Effector memory CD4-positive, alpha-beta T cell (primary cell): ENCODE measurements at regions not wholly inside any gene's neighbourhood (a gene's known extent, or its start where the extent isn't known, plus 50 kb on each side); places are given as distances from the start of the nearest gene placed in this dataset.

Experiments
- DNase-seq, 3 donors: peaks; one replicate each; pipeline ENCODE4 v3.0.0-alpha.2; 2020
- H3K27ac ChIP-seq: 2 replicates; pipeline ENCODE4 v1.7.0; 2013; ENCODE audit warnings: mild to moderate bottlenecking, low read length, moderate library complexity; ENCODE audit not compliant: insufficient read depth, poor library complexity, severe bottlenecking
- H3K27me3 ChIP-seq: replicated peaks from 2 replicates; pipeline ENCODE4 v1.7.0; 2013; ENCODE audit warnings: mild to moderate bottlenecking, low read length; ENCODE audit not compliant: insufficient read depth, control insufficient read depth, poor library complexity, severe bottlenecking
- H3K36me3 ChIP-seq: 2 replicates; pipeline ENCODE4 v1.7.0; 2013; ENCODE audit warnings: mild to moderate bottlenecking, low read length, moderate library complexity; ENCODE audit not compliant: control insufficient read depth, insufficient read depth
- H3K4me1 ChIP-seq: 2 replicates; pipeline ENCODE4 v1.7.0; 2013; ENCODE audit warnings: low read length, mild to moderate bottlenecking; ENCODE audit not compliant: control insufficient read depth, insufficient read depth, poor library complexity, severe bottlenecking
- H3K4me3 ChIP-seq: 2 replicates; pipeline ENCODE4 v1.7.0; 2013; ENCODE audit warnings: low read length, low read depth, mild to moderate bottlenecking; ENCODE audit not compliant: insufficient read depth, poor library complexity, severe bottlenecking
- H3K9me3 ChIP-seq: 2 replicates; pipeline ENCODE4 v1.7.0; 2013; ENCODE audit warnings: mild to moderate bottlenecking, low read length, moderate library complexity; ENCODE audit not compliant: control insufficient read depth

DNA sequence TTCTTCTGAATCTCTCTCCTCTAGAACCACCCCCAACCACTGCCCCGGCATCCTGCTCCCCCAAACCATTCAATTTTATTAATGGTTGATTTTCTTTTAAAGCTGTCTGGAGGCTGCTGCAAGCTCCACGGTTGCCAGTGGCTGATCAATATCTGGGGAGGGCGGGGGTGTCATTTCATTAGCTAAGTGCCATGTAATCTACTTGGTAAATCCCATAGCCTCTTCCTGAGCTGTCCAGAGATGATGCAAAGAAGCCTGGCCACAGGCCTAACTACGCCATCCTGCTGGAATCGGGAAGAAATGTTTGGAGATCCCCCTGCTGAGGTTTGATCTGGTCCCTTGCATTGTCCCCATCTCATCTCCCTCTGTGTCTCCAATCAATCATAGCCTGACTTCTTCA is 440.1 kb downstream of the MIAT start:
- Histone ChIP-seq H3K4me3 (no peak overlapping the region), H3K27me3 (peaks cover 5% of the 10 kb centered on the region), H3K4me1 (no peaks in the 10 kb centered on the region), H3K27ac (no peak overlapping the region), H3K9me3 (no peaks in the 10 kb centered on the region), H3K36me3 (no peaks in the 10 kb centered on the region)
- DNase-seq, result no peak

DNA sequence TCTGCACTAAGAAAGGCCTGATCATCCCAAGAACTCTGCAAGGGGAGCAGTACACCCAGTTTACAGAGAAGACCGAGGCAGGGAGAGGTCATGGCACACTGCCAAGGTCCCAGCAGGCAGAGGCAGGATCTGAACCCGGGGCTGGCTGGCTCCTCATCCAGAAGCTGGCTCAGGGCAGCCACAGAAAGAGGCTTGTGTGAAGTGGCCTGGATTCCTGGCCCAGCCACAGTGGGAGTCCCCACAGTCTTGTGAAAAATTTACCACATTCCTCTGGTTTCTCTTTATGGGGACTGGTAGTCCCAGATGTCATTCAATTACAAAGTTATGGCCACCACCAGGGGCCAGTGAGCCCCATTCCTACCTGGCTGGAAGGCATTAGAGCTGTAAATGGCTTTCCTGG is 440.5 kb downstream of the MIAT start:
- no peaks in the 10 kb centered on the region for H3K9me3 ChIP-seq
- no peaks in the 10 kb centered on the region for H3K4me1 ChIP-seq
- DNase-seq, result no peak
- H3K27ac ChIP-seq, result no peak overlapping the region
- H3K4me3 ChIP-seq, result no peak overlapping the region
- H3K36me3 ChIP-seq, result no peaks in the 10 kb centered on the region
- H3K27me3 ChIP-seq, result peaks cover 5% of the 10 kb centered on the region

DNA sequence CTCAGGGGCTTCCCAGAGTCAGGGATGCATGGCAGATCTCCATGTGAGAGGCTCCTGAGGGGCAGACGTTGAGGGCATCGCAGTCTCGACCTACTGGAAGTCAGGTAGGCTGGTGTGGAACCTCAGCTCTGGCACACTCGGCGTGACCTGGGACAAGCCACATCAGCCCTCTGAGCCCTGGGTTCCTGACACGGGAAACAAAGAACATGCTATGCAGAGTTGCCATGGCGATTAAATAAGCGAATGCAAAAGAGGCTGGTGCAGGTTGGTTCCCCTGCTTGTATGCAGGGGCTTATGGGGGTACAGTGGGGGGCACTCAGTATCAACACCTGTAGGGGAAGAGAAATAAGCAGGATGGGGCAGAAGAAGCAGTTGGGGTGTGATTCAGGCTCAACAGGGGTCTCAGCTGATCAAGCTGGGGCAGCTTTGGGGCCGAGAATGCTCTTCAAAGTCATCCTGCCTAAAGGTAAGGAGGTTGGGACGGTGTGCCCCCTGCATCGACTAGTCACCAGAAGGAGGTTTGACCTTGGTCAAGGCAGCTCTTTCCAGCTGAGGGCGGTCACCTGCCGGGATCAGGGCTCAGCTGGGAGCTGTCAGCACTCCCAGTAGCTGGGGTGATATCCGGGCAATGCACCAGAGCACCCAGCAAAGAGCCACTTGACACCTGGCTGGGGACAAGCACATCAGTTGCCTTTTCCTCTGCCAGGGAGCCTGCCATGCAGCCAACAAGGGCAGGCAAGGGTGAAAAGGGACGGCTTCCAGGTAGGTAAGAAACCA is 442.7 kb downstream of the MIAT start:
- Histone ChIP-seq H3K27me3 (peaks cover 5% of the 10 kb centered on the region), H3K36me3 (no peaks in the 10 kb centered on the region), H3K4me1 (no peaks in the 10 kb centered on the region), H3K4me3 (no peak overlapping the region), H3K27ac (no peak overlapping the region), H3K9me3 (no peaks in the 10 kb centered on the region)
- no peak for DNase-seq

DNA sequence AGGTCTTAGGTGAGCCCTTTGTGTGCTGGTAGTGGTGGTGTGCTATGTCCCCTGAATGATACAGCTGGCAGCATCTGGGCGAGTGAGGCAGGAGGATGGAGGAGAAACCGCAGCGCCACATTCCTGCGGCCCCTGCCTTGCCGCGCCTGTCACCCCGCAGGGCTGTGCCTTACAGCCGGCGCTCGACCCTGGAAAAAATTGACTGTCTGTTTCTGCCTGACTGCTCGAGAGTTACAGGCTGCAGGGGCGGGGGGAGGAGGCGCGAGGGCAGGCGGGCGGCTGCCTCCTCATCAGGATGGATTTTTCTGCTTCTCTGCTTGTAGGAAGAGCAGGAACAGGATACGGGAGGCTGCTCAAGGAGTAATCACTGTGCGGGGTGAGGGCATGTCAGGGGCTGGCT is 443.4 kb downstream of the MIAT start:
- Histone ChIP-seq H3K36me3 (no peaks in the 10 kb centered on the region), H3K9me3 (no peaks in the 10 kb centered on the region), H3K4me3 (no peak overlapping the region), H3K4me1 (no peaks in the 10 kb centered on the region), H3K27ac (no peak overlapping the region), H3K27me3 (peaks cover 5% of the 10 kb centered on the region)
- DNase-seq, result no peak

DNA sequence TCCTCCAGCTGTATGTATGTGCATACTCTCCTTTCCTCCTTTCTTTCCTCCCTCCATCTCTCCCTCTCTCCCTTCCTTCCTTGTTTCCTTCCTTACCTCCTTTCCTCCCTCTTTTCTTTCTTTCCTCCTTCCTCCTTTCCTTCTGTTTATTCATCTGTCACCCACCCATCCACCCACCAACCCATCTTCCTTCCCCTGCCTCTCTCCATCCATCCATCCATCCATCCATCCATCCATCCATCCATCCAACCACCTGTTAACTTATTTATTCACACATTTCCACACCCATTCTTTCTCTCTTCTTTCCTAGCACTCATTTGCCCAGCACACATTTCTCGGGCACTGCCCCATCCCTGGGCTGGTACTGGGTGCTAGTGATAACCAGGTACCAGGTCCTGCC is 443.9 kb downstream of the MIAT start:
- no peaks in the 10 kb centered on the region for H3K4me1 ChIP-seq
- H3K9me3 ChIP-seq, result no peaks in the 10 kb centered on the region
- no peak overlapping the region for H3K27ac ChIP-seq
- H3K4me3 ChIP-seq, result no peak overlapping the region
- DNase-seq, result no peak
- H3K27me3 ChIP-seq, result peaks cover 5% of the 10 kb centered on the region
- no peaks in the 10 kb centered on the region for H3K36me3 ChIP-seq

DNA sequence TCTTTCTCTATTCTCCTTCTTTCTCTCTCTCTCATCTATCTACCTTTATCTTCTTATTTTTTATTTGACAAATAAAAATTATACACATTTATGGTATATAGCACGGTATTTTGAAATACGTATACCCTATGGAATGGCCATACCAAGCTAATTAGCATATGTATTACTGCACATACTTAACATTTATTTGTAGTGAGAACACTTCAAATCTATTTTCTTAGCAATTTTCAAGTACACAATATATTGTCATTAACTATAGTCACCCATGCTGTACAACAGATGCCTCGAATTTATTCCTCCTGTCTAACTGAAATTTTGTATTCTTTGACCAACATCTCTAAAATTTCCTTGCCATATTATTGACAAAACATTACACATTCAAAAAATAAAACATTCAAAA is 447.1 kb downstream of the MIAT start:
- Histone ChIP-seq H3K27ac (no peak overlapping the region), H3K4me1 (no peaks in the 10 kb centered on the region), H3K9me3 (no peaks in the 10 kb centered on the region), H3K4me3 (no peak overlapping the region), H3K27me3 (peaks cover 5% of the 10 kb centered on the region), H3K36me3 (no peaks in the 10 kb centered on the region)
- DNase-seq, result no peak

DNA sequence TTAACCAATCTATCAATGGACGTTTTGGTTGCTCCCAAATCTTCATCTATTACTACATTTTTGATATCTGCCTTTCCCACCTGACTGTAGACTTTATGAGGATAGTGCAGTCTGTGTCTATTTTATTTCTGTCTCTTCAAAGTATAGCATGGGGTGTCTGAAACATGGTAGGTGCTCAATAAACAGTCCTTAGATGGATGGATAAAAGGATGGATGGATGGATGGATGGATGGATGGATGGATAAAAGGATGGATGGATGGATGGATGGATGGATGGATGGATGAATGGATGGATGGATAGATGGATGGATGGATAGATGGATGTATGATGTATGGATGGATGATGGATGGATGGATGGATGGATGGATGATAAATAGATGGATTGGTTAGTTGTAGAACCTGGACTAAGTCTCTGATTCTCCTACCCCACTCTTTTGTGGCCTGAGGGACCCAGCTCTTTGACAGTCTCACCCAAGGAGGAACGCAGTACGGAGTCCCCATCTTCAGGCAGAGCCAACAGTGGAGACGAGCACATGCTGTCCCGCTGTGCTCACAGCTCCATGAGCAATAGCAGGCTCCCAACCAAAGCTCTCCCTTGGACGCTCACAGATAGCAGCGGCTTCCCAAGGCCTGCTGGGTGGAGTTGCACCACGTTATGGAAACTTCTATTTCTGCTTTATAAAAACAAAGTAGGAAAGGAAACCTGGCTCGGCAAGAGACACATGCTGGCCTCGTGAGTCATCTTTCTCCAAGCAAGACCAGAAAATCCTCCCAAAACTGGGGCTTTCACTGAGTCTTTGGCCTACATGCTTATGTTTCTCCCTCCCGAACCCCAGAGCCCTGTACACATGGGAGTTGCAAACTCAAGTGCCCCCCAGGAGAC is 448.0 kb downstream of the MIAT start:
- DNase-seq, result no peak
- Histone ChIP-seq H3K4me1 (no peaks in the 10 kb centered on the region), H3K36me3 (no peaks in the 10 kb centered on the region), H3K9me3 (no peaks in the 10 kb centered on the region), H3K4me3 (no peak overlapping the region), H3K27me3 (peaks cover 5% of the 10 kb centered on the region), H3K27ac (no peak overlapping the region)

DNA sequence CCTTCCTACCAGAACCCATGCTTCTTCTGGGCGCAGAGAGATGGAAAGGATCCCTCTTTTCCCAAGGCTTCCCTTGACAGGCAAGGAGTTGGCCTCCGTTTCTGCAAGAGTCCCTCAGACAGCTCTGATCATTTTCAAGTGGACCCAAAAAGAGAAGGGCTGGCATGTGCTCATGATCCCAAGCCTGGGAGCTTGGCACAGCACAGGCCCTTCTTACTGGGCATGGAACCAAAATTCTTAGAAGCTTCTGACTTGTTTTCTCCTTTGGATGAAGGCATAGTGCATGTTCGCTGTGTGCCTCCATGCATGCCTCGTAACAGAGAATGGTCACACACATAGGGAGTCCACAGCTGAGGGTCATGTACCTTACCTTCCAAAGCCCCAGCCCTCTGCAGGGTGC is 449.6 kb downstream of the MIAT start:
- no peak for DNase-seq
- Histone ChIP-seq H3K27ac (no peak overlapping the region), H3K36me3 (no peaks in the 10 kb centered on the region), H3K4me1 (no peaks in the 10 kb centered on the region), H3K9me3 (no peaks in the 10 kb centered on the region), H3K4me3 (no peak overlapping the region), H3K27me3 (no peaks in the 10 kb centered on the region)

DNA sequence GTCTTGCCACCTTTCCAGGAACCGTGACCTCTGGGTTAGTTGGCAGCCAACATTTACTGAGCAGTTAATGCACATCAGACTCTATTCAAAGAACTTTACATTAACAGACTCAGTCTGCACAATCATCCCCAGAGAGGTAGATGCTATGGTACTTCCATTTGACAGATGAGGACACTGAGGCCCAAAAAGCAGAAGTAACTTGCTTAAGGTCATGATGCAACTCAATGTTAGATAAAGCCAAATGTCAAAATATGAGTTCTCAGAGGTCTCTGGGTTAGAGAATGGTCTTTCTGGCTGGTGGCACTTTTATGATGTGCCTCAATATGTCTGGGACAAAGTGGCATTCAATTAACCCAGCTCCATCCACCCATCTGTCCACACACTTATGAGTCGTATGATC is 450.0 kb downstream of the MIAT start:
- no peaks in the 10 kb centered on the region for H3K4me1 ChIP-seq

DNA sequence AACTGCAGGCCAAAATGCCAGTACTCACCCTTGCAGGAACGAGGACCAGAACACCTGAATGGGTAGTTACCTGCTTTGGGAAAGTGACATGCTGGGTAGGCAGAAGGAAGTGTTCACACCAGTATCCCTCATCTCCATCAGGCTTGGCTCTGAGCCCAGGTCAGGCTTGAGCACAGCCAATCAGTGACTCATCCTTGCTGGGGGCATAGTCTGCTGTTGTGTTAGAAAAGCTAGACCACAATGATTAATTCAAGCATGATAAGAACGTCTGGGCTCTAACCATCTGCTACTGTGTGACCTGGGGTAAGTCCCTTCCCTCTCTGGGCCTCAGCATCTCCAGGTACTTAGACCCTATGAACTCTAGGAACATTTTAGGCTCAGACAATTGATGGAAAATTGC is 450.4 kb downstream of the MIAT start:
- Histone ChIP-seq H3K36me3 (no peaks in the 10 kb centered on the region), H3K4me1 (no peaks in the 10 kb centered on the region), H3K27ac (no peak overlapping the region), H3K9me3 (no peaks in the 10 kb centered on the region), H3K4me3 (no peak overlapping the region), H3K27me3 (no peaks in the 10 kb centered on the region)
- no peak for DNase-seq

More for the DNA sequence above, 450.0 kb downstream of the MIAT start:
- H3K4me3 ChIP-seq, result no peak overlapping the region
- no peaks in the 10 kb centered on the region for H3K36me3 ChIP-seq
- H3K27me3 ChIP-seq, result no peaks in the 10 kb centered on the region
- no peak overlapping the region for H3K27ac ChIP-seq
- no peaks in the 10 kb centered on the region for H3K9me3 ChIP-seq
- no peak for DNase-seq
